Thyroid gland (tissue), 4 donors: ENCODE measurements at regions not wholly inside any gene's neighbourhood (a gene's known extent, or its start where the extent isn't known, plus 50 kb on each side); places are given as distances from the start of the nearest gene placed in this dataset.

Experiments
- POLR2A ChIP-seq, 2 donors: fragments of 450-650 bp; IDR thresholded peaks; one replicate each; pipeline ENCODE4 v1.6.1; 2017; ENCODE audit warnings: antibody characterized with exemption in 2 of 2, mild to moderate bottlenecking in 2 of 2, moderate library complexity in 1 of 2
- TF ChIP-seq, protein P1 (sequence below), 6 experiments: fragments of 200-600 bp in 3 of 6; fragments of 450-650 bp in 3 of 6; sonication (generic) in 3 of 6; IDR thresholded peaks; one replicate each; pipeline ENCODE4 v1.5.1; 2016 to 2019; ENCODE audit warnings: antibody characterized with exemption in 6 of 6, mild to moderate bottlenecking in 2 of 6, inconsistent platforms in 1 of 6, moderate library complexity in 1 of 6

DNA sequence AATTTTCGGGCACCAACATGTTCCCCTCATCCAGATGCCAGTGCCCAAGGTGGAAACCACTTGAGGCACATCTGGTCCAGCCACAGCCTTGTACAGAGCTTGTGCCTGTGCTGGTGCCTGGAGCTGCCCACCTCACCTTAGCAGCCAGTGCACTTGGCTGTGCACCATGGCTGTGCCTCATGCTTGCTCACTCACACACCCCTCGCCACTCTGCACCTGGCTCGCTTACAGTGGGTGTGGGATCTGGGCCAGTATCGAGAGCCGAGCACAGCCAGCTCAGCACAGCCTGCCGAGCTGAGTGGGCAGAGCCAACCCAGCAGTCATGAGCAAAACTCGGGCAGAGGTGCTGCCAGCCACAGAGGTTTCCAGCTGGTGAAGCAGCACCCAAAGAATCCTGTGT is 139.9 kb upstream of the NUPR2 start:
- no peak for TF ChIP-seq POLR2A (IDR thresholded peaks at IDR 0.05)
- TF ChIP-seq, protein P1, sequence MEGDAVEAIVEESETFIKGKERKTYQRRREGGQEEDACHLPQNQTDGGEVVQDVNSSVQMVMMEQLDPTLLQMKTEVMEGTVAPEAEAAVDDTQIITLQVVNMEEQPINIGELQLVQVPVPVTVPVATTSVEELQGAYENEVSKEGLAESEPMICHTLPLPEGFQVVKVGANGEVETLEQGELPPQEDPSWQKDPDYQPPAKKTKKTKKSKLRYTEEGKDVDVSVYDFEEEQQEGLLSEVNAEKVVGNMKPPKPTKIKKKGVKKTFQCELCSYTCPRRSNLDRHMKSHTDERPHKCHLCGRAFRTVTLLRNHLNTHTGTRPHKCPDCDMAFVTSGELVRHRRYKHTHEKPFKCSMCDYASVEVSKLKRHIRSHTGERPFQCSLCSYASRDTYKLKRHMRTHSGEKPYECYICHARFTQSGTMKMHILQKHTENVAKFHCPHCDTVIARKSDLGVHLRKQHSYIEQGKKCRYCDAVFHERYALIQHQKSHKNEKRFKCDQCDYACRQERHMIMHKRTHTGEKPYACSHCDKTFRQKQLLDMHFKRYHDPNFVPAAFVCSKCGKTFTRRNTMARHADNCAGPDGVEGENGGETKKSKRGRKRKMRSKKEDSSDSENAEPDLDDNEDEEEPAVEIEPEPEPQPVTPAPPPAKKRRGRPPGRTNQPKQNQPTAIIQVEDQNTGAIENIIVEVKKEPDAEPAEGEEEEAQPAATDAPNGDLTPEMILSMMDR (IDR thresholded peaks at IDR 0.05) = no peak
